GM12872 (cell line): ENCODE measurements at regions not wholly inside any gene's neighbourhood (a gene's known extent, or its start where the extent isn't known, plus 50 kb on each side); places are given as distances from the start of the nearest gene placed in this dataset.

Experiments
- TF ChIP-seq, protein P1 (sequence below): IDR thresholded peaks from 3 replicates; pipeline ENCODE4 v1.5.1; 2011; ENCODE audit warnings: low read depth, mild to moderate bottlenecking, low read length, moderate library complexity; ENCODE audit not compliant: insufficient read depth

GRCh38 chr14:85428926-85429325, 101.0 kb upstream of the FLRT2 start:
- TF ChIP-seq, protein P1, sequence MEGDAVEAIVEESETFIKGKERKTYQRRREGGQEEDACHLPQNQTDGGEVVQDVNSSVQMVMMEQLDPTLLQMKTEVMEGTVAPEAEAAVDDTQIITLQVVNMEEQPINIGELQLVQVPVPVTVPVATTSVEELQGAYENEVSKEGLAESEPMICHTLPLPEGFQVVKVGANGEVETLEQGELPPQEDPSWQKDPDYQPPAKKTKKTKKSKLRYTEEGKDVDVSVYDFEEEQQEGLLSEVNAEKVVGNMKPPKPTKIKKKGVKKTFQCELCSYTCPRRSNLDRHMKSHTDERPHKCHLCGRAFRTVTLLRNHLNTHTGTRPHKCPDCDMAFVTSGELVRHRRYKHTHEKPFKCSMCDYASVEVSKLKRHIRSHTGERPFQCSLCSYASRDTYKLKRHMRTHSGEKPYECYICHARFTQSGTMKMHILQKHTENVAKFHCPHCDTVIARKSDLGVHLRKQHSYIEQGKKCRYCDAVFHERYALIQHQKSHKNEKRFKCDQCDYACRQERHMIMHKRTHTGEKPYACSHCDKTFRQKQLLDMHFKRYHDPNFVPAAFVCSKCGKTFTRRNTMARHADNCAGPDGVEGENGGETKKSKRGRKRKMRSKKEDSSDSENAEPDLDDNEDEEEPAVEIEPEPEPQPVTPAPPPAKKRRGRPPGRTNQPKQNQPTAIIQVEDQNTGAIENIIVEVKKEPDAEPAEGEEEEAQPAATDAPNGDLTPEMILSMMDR = no peak

GRCh38 chr14:85437148-85437547, 92.8 kb upstream of the FLRT2 start:
- TF ChIP-seq, protein P1 = no peak

- TF ChIP-seq, protein P1 = no peak
Observed at GRCh38 chr14:85438001-85438400, 91.9 kb upstream of the FLRT2 start.

DNA sequence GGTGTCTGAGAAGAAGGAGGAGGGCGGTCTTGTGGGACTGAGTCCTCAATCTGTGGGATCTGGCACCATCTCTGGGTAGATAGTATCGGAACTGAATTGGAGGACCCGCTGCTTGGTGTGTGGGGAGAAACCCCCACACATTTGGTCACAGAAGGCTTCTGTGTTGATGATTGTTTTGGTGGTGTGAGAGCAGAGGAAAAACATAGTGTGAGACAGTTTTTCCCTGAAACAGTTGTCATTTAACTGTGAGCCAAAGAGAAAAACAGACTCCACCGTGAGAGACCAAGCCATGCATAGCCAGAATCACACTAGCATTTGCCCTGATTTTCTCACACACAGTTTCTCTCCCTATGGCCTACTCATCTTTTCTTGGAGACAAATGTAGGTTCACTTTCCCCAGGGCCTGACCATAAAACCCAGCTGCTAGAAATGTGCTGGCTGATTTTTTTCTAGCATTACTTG, 91.4 kb upstream of the FLRT2 start:
- TF ChIP-seq, protein P1 = no peak

DNA sequence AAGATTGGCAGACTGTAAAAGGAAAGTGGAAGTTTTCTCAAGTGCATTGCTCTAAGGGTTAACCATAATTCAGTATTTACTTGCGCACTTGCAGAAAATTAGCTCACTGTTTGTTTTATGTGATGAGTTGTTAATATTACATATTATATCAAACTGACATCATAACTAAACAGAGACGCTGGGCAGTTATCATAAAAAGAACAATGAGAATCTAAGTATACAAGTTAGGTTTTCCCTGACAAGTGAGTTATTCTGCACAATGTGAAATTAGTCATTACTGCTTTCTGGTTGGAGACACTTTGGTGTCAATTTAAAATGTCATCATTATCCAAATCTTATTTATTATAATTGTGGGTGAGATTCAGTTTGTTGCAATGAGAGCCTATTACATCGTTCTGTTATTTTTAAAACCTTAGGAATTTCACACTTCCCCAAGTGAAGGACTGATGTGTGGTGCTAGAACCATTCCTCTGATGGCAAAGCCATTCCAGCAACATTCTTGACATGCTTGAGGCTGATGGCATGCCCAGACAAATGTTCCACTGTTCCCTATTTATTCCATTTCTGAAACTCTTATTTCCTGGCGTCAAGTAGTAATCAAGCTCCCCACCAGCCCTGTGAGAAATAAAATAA, 90.1 kb upstream of the FLRT2 start:
- TF ChIP-seq, protein P1 = no peak

DNA sequence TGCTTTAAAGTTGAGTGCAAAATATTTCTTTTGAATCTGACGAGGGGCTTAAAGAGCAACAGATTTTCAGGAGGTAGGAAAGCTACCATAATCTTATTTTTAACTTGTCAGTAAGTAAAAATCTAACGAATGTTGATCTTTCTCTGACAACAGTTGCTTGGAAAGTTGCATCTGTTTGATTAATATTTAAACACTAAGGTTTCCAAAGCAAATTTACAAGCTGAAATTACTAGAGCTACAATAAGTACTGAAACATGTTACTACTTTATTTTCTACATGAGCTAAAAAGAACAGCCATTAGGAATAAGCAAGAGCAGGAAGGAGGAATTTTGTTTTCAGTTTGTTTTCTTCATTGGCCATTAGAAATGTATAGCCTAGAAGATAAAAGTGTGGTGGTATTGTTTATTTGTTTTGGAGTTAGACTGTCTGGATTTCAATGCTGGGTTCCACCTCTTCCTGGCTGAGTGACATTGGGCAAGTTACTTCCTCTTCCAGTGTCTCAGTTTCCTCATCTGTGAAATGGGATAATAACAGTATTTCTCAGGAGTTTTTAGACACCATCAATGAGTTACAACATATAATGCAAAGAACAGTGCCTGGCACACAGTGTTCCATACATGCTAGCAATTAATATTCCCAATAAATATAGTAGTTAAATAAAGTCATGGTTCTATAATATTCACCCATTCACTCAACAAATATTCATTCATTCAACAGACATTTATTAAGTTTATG, 87.9 kb upstream of the FLRT2 start:
- TF ChIP-seq, protein P1 = no peak

GRCh38 chr14:85442996-85443395, 86.9 kb upstream of the FLRT2 start:
- TF ChIP-seq, protein P1 = no peak
